ENCODE measurements at regions not wholly inside any gene's neighbourhood (a gene's known extent, or its start where the extent isn't known, plus 50 kb on each side); places are given as distances from the start of the nearest gene placed in this dataset.

DNA sequence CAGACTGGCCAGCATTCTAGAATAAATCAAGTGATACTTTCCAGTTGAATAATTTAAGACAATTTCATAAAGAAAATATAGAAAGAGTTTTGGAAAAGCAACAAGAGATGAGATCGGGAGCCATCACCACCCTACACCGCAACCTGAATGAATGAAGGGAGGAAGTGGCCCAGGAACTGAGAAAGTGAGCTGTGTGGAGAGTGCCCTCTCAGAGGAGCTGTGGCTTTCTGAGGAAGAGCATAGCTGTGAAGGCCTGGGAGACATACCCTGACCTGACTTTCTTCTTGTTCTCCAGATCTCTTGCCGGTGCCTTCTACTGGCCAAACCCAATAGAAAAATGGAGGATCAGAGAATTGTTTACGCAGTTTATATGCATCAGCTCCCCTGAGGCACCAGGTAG, 79.3 kb upstream of the TSPAN8 start:
- Histone ChIP-seq H3K4me1 (ENCODE audit: insufficient read depth, low read length, poor library complexity, severe bottlenecking) (no peaks in the 10 kb centered on the region), H2AFZ (ENCODE audit: low read length) (no peak overlapping the region), H3K4me2 (ENCODE audit: low read length) (no peak overlapping the region), H3K36me3 (ENCODE audit: insufficient read depth, low read length) (no peaks in the 10 kb centered on the region), H3K9me3 (ENCODE audit: low read length) (no peaks in the 10 kb centered on the region), H3K79me2 (ENCODE audit: insufficient read depth, low read depth, low read length) (no peaks in the 10 kb centered on the region), H3K27ac (ENCODE audit: low read depth, low read length, poor library complexity, severe bottlenecking) (no peak overlapping the region), H4K20me1 (ENCODE audit: insufficient read depth, low read length) (no peaks in the 10 kb centered on the region), H3K9me2 (ENCODE audit: insufficient read depth, low read length) (no peaks in the 10 kb centered on the region), H3K4me3 (ENCODE audit: low read depth, low read length, poor library complexity, severe bottlenecking) (no peak overlapping the region)
- no TSS peak for BruUV-seq (replicated peaks)
- DNase-seq (ENCODE audit: low spot score), result no peak
- TF ChIP-seq CTCF (conservative IDR thresholded peaks at IDR 0.05; ENCODE audit: low read length), result no peak
- TF ChIP-seq EZH2phosphoT487 (IDR thresholded peaks at IDR 0.05; ENCODE audit: borderline replicate concordance, low read depth, low read length), result no peak
- POLR2A ChIA-PET, result no interaction called here
- CTCF ChIA-PET (ENCODE audit: unreplicated experiment), result no interaction called here
- intact Hi-C loops (cut with micrococcal nuclease; ENCODE audit: unreplicated experiment), result no loop called here

- ChIA-PET CTCF (ENCODE audit: unreplicated experiment) (no interaction called here), POLR2A (no interaction called here)
- Histone ChIP-seq H3K36me3 (ENCODE audit: insufficient read depth, low read length) (no peaks in the 10 kb centered on the region), H3K27ac (ENCODE audit: low read depth, low read length, poor library complexity, severe bottlenecking) (no peak overlapping the region), H3K4me2 (ENCODE audit: low read length) (no peak overlapping the region), H3K4me3 (ENCODE audit: low read depth, low read length, poor library complexity, severe bottlenecking) (no peak overlapping the region), H2AFZ (ENCODE audit: low read length) (no peak overlapping the region), H4K20me1 (ENCODE audit: insufficient read depth, low read length) (no peaks in the 10 kb centered on the region), H3K9me2 (ENCODE audit: insufficient read depth, low read length) (no peaks in the 10 kb centered on the region), H3K79me2 (ENCODE audit: insufficient read depth, low read depth, low read length) (no peaks in the 10 kb centered on the region), H3K4me1 (ENCODE audit: insufficient read depth, low read length, poor library complexity, severe bottlenecking) (no peaks in the 10 kb centered on the region), H3K9me3 (ENCODE audit: low read length) (no peaks in the 10 kb centered on the region)
- intact Hi-C loops (cut with micrococcal nuclease; ENCODE audit: unreplicated experiment), result no loop called here
- no peak for DNase-seq (ENCODE audit: low spot score)
- TF ChIP-seq CTCF (conservative IDR thresholded peaks at IDR 0.05; ENCODE audit: low read length) (no peak), EZH2phosphoT487 (IDR thresholded peaks at IDR 0.05; ENCODE audit: borderline replicate concordance, low read depth, low read length) (no peak)
- no TSS peak for BruUV-seq (replicated peaks)
These were observed 78.4 kb upstream of the TSPAN8 start for GRCh38 chr12:71236133-71236660.

DNA sequence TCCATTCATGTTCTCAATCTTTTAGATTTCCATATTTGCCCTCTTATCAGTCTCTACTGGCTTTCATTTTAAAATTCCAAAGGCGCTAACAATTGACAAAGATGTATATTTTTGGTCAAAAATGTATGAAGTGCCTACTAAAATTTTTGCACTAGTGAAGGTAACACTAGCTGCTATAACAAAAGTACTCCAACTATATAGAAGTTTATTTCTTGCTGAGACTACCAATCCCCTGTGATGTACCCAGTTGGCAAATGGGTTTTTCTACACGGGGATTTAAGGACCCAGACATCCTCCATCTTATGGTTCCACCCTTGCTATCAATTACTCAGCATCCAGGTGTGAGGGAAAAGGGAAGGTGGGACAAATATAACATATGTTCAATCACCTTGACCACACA, 75.3 kb upstream of the TSPAN8 start:
- CTCF ChIA-PET (ENCODE audit: unreplicated experiment), result no interaction called here

More for the DNA sequence above, 75.3 kb upstream of the TSPAN8 start:
- H3K9me3 ChIP-seq (ENCODE audit: low read length), result no peaks in the 10 kb centered on the region
- no peak overlapping the region for H3K4me3 ChIP-seq (ENCODE audit: low read depth, low read length, poor library complexity, severe bottlenecking)
- no peak overlapping the region for H2AFZ ChIP-seq (ENCODE audit: low read length)
- H3K9me2 ChIP-seq (ENCODE audit: insufficient read depth, low read length), result no peaks in the 10 kb centered on the region
- no peak overlapping the region for H3K4me2 ChIP-seq (ENCODE audit: low read length)
- H3K4me1 ChIP-seq (ENCODE audit: insufficient read depth, low read length, poor library complexity, severe bottlenecking), result no peaks in the 10 kb centered on the region
- intact Hi-C loops (cut with micrococcal nuclease; ENCODE audit: unreplicated experiment), result no loop called here
- DNase-seq (ENCODE audit: low spot score), result no peak
- H3K27ac ChIP-seq (ENCODE audit: low read depth, low read length, poor library complexity, severe bottlenecking), result no peak overlapping the region
- no peaks in the 10 kb centered on the region for H3K36me3 ChIP-seq (ENCODE audit: insufficient read depth, low read length)
- H3K79me2 ChIP-seq (ENCODE audit: insufficient read depth, low read depth, low read length), result no peaks in the 10 kb centered on the region
- POLR2A ChIA-PET, result no interaction called here
- BruUV-seq (replicated peaks), result no TSS peak
- TF ChIP-seq EZH2phosphoT487 (IDR thresholded peaks at IDR 0.05; ENCODE audit: borderline replicate concordance, low read depth, low read length), result no peak
- no peak for TF ChIP-seq CTCF (conservative IDR thresholded peaks at IDR 0.05; ENCODE audit: low read length)
- no peaks in the 10 kb centered on the region for H4K20me1 ChIP-seq (ENCODE audit: insufficient read depth, low read length)
